HG03565 (cell line): ENCODE measurements at regions not wholly inside any gene's neighbourhood (a gene's known extent, or its start where the extent isn't known, plus 50 kb on each side); places are given as distances from the start of the nearest gene placed in this dataset.

Source experiments
- ATAC-seq: cut with Tn5 transposase; IDR thresholded peaks from one replicate; pipeline ENCODE4 v1.9.1; 2021; ENCODE audit warnings: mild to moderate bottlenecking, moderate library complexity; ENCODE audit not compliant: unreplicated experiment

- no peak for ATAC-seq
Observed at GRCh38 chr18:54100920-54101470, 123.5 kb downstream of the MBD2 start.

- no peak for ATAC-seq
Observed at GRCh38 chr18:54100466-54100865, 124.0 kb downstream of the MBD2 start.

DNA sequence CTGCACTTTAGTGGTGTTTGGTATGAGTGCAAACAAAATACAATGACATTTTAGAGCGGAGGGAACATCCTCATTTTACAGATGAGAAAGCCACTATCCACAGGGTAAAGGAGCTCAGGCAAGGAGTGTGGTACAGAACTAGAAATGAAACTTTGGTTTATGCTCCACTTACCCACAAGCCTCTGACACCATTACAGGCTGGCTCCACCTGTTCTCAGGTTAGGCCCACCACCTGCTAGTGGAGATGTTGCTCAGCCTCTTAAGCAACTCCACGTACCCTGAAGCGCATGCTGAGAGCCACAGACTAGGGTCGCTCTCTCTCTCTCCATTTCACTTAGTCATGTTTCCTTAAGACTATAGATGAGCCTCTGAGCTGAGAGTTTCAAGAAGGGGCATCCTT lies 130.0 kb downstream of the MBD2 start:
- ATAC-seq = no peak

GRCh38 chr18:54090856-54091255 lies 133.6 kb downstream of the MBD2 start:
- no peak for ATAC-seq

GRCh38 chr18:54089749-54090459 lies 134.6 kb downstream of the MBD2 start:
- ATAC-seq = no peak

GRCh38 chr18:54086863-54087262 lies 137.6 kb downstream of the MBD2 start:
- no peak for ATAC-seq

DNA sequence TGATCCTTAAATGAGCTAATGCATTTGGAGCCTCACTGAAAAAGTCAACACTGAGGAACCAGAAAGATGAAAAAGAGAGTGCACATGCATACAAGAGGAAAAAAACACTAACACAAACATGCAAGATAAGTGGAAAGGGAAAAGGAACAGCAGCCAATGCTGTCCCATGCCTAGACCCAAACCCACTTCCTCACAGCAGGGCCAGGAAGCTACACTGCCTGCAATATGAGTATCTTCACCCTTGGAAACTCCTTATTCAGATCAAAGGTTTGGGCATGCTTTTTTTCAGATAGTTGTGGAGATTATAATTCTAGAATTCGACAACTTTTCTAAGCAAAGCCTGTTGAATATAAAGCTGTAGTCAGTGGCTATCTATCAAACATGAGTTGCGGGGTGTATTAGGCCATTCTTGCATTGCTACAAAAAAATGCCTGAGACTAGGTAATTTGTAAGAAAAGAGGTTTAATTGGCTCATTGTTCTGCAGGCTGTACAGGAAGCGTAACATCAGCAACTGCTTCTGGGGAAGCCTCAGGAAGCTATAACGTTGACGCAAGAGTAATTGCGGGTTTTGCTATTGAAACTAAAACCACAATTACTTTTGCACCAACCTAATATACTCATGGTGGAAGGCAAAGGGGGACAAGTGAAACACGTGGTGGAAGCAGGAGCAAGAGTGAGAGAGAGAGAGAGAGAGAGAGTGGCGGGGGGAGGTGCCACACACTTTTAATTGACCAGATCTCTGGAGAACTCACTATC lies 138.2 kb downstream of the MBD2 start:
- peak; percentile 75 for ATAC-seq

DNA sequence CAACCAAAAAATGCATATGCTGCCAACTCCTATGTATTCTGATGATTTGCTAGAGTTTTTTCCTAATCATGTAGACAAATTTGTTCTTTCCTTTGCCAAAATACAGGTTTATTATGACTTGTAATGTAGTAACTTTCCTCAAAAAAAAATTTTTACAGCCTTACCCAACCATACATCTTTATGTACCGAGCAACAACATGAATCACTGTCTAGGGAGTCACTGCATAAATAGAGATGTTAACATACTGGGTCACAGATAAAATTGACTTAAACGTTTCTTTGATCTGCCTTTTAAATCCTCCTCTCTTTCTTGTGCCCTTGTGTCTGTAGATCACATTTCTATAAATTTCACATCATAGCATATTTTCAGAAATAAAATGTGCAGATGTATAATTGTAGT lies 143.6 kb downstream of the MBD2 start:
- ATAC-seq = no peak

DNA sequence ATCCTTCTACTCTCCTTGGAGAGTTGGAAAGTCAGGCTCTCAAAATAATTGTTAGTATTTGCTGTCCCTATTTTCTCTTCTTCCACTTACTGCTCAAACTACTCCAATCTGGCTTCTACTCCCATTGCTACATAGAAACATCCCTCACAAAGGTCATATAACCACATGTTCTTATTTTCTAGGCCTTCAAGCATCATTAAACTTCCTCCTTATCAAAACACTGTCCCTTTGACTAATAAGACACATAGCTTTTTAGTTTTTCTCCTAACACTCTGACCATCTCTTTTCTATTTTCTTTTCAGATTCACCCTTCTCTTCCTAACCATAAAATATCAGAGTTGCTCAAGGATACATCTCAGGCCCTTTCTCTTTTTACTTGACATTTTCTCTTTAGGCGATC lies 148.3 kb downstream of the MBD2 start:
- no peak for ATAC-seq

GRCh38 chr18:54075689-54076088 lies 148.8 kb downstream of the MBD2 start:
- ATAC-seq = no peak

GRCh38 chr18:54069729-54070128 lies 154.7 kb downstream of the MBD2 start:
- ATAC-seq = no peak

DNA sequence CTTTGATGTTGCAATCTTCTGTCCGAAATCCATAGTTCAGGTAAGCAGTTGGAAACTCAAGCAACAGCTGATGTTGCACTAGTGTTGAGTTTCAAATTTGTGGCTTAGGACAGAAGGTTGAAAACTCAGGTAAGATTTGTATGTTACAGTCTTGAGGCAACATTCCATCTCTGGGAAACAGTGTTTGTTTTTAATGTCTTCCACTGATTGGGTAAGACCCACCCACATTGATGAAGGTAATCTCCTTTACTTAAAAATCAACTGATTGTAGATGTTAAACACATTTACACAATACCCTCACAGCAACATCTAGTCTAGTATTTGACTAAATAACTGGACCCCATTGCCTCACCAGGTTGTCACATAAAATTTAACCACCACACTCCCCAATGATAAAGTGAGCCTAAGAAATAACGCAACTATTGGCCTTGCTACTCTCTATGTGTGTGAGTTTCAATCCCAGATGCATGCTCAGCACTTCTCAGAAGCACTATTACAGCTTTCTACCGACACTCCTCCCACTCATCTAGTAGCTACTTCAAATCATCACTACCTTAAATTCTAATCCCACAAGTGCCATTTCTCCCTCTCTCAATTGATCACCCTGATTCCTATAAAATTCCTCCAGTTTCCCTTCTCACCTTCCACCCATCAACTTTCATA lies 164.0 kb downstream of the MBD2 start:
- ATAC-seq = no peak

- no peak for ATAC-seq
Observed at GRCh38 chr18:54052732-54053429, 171.6 kb downstream of the MBD2 start.

- no peak for ATAC-seq
Observed at GRCh38 chr18:54052259-54052658, 172.2 kb downstream of the MBD2 start.

DNA sequence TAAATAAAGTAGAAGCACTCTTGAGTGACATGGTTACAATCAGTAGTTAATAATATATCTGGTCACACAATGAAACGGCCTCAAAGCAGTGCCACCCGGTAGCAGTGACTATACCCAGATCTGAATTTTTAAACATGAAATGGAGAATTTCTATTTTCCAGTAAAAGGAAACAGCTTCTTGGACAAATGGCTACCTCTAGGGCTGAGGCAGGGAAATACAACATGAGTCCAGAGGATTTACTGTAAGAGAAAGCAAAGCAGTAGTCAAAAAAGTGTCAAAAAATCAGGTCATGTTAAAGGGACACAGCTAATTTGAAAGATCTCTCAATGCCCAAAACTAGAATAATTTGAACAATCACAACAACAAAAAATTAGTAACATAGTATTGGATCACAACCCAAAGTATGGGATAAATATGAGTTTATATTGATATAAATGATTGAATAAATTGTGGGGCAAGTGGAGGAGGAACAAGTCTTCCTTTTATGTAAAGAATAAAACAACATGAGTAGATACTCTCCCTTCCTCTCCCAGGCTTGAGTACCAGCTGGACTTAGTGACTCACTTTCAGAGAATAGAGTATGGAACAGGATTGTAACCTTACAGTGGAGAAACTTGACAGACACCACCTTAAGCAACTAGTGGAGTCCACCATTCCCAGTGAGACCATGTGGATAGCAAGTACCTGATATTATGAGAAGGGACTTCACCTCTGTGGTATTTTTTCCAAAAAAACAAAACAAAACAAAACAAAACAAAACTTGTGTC lies 180.8 kb downstream of the MBD2 start:
- no peak for ATAC-seq

DNA sequence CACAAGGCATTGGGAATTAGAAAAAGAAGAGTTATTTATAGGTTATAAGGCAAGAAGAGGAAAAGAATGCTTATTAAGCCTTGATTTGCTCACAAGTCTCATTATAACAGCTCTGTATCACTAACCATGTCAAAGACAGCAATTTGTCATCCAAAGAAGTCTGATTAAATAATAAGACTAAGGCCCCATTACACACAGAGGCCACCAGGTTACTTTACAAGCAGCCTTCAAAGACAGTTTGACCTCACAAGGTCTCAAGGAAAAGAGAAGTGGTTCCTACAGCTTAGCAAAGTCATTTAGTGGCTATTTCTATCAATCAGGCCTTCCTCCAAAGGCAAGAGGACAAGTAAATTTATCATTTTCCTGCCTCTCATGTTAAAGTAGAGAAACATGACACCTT lies 188.5 kb downstream of the MBD2 start:
- no peak for ATAC-seq

- ATAC-seq = no peak
Observed at GRCh38 chr18:54033052-54033451, 191.4 kb downstream of the MBD2 start.

DNA sequence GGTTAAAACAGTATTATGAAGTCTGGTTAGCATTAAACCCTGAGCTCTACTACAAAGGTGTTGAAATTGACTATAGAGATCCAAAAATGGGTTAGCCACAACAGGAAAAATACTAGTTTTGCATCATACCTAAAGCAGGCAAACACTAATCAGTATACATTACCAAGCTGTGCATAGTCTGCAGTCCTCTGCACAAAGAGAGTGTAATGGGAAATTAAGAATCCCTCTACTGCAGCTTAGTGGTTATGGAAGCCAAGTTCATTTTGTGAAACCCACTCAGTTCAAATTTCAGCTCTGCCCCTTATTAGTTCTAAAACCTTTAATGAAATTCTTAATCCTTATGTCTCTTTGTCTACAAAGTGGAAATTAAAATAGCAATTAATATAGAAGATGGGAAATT lies 192.1 kb downstream of the MBD2 start:
- ATAC-seq = no peak

GRCh38 chr18:54031243-54031642 lies 193.2 kb downstream of the MBD2 start:
- ATAC-seq = no peak

DNA sequence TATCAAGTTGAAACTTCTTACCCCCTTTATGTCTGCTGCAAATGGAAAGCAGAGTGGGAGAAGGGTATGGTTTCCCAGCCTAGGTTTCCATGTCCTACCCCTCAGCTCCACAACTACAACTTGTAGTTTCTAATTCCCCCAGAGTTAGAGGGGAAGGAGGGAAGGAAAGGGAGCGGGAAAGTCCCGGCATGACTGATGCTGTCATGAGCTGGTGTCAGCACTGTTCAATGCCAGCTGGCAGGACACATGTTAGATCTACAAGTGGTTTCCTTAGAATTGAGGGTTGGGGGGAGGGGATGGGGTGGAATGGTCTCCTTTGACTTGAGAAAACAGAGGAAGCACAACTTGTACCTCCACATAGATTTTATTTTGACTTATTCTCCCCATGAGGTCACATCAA lies 194.0 kb downstream of the MBD2 start:
- ATAC-seq = no peak
